ENCODE measurements at regions not wholly inside any gene's neighbourhood (a gene's known extent, or its start where the extent isn't known, plus 50 kb on each side); places are given as distances from the start of the nearest gene placed in this dataset.
"Not testable (repeated sequence)": the region's sequence is repeated elsewhere in the genome, so short reads cannot be mapped to it uniquely, and the experiment has no call there.

GRCh38 chr5:19141937-19142524 lies 846.0 kb downstream of the CDH18 start:
- DNase-seq (ENCODE audit: low read depth in 2 of 2, low spot score in 1 of 2): not testable (repeated sequence)

GRCh38 chr5:19142713-19143414 lies 845.1 kb downstream of the CDH18 start:
- DNase-seq (ENCODE audit: low read depth in 2 of 2, low spot score in 1 of 2): not testable (repeated sequence)

DNA sequence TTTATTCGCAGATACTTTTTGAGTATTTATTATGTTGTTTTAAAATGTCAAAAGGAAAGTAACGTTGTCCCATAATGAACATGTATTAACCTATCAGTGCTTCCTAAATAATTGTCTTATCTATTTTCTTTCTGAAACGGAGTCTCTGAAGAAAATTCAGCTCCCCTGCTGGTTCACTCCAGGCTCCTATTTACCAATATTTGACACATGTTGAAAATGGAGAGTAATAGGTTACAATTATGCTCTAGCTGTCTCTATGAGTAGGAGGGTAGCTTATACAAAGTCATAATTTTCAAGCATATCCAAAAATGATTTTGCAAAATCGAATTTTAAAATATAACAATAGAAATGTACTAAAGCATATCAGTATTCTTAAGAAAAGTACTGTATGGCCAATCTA lies 844.1 kb downstream of the CDH18 start:
- DNase-seq (ENCODE audit: low read depth in 2 of 2, low spot score in 1 of 2): no peak

- DNase-seq (ENCODE audit: low read depth in 2 of 2, low spot score in 1 of 2): no peak
Measured at GRCh38 chr5:19169426-19169825, 818.6 kb downstream of the CDH18 start.

- no peak for DNase-seq (ENCODE audit: low read depth in 2 of 2, low spot score in 1 of 2)
Measured at GRCh38 chr5:19172926-19173470, 815.0 kb downstream of the CDH18 start.

- no peak for DNase-seq (ENCODE audit: low read depth in 2 of 2, low spot score in 1 of 2)
Measured at GRCh38 chr5:19175776-19176570, 812.0 kb downstream of the CDH18 start.

GRCh38 chr5:19179571-19179970 lies 808.4 kb downstream of the CDH18 start:
- DNase-seq (ENCODE audit: low read depth in 2 of 2, low spot score in 1 of 2): no peak

DNA sequence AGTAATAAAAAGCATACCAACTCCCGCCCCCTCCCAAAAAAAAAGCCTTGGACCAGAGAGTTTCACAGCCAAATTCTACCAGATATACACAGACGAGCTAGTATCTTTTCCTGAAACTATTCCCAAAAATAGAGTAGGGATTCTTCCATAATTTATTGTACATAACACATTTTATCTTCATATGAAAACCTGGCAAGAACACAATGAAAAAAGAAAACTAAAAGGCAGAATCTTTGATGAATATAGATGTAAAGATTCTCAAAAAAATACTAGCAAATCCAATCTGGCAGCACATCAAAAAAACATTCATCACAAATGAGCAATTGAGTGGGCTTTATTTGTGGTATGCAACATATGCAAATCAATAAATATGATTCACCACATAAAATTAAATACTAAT lies 798.8 kb downstream of the CDH18 start:
- no peak for DNase-seq (ENCODE audit: low read depth in 2 of 2, low spot score in 1 of 2)

DNA sequence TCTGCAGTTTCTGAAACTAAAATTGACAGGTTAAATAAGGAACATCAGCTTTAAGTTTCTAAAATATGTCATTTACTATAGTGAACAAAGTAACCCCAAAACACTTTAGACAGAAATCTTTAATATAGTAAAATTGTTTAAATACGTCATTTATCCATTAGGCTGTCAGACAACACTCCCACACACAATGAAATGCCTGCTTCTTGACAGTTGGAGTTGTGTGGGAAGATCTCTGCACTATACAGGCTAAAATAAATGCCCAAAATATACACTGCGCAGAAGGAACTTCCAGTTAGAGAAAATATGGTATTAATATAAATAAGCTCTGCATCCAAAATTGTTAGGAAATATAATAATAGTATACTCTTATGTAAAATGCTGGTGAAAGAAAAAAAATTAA lies 794.4 kb downstream of the CDH18 start:
- DNase-seq (ENCODE audit: low read depth in 2 of 2, low spot score in 1 of 2): no peak

DNA sequence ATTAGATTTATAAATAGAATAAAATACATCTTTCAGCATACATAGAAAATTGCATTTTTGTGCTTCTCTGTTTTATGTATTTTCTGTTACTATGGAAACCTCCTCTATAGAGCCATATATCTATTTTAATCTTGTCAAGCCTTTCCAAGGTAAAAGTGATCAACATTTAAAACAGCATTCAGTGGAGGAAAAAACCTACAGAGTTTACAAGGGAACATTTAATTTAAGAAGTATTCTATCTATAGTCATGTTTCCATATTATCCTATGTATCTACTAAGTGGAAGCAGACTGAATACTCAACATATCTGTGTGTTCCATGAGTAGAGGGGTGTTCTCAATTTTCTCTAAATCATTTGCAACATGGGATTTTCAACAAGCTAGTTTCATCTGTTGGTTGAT lies 791.4 kb downstream of the CDH18 start:
- DNase-seq (ENCODE audit: low read depth in 2 of 2, low spot score in 1 of 2): no peak

DNA sequence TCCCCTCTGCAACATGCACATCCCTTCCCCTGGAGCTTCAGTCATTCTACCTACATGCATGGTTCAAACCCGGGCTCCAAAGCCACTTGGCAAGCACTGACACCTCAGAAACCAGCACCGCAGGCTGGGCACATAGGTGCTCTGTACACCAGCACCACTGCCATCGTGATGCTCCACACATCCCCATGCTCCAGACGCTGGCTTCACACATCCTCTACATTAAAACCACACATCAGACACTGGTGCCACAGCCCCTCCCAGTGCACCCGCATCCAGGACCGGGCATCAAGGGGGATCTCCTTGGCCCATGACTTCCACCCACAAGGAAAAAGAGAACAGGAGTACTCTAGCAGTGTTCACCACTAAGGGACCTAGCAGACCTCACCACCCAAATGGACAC lies 787.7 kb downstream of the CDH18 start:
- DNase-seq (ENCODE audit: low read depth in 2 of 2, low spot score in 1 of 2): no peak

GRCh38 chr5:19208397-19208796 lies 779.6 kb downstream of the CDH18 start:
- no peak for DNase-seq (ENCODE audit: low read depth in 2 of 2, low spot score in 1 of 2)

GRCh38 chr5:19210886-19211285 lies 777.1 kb downstream of the CDH18 start:
- DNase-seq (ENCODE audit: low read depth in 2 of 2, low spot score in 1 of 2): no peak

DNA sequence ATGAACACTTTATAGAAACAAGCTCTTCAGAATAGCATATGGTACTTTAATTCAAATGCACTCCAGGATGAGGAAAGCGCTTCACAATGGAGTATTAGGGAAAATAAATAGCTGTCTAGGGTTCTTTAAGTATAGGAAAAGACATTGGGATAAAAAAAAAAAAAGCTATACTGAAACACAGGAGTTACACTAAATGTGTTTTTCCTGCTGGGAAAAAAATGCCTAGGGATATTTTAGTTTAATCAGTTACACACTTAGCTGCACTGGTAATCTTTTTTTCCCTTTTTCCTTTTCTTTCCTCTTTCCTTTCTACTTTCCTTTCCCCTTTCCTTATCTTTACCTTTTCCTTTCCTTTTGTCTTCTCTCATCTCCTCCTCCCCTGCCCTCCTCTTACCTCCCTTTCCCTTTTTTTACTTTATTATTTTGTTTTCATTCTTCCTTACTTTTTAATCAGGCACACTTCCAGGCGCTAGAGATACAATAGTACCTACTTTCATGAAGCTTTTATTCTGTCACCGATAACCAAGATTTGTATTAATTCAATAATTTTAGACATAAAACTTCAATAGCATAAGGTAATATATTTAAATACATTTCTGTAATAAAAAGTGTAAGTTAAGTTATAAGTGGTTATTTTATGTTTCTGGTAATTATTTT lies 758.7 kb downstream of the CDH18 start:
- no peak for DNase-seq (ENCODE audit: low read depth in 2 of 2, low spot score in 1 of 2)

GRCh38 chr5:19233573-19233972 lies 754.4 kb downstream of the CDH18 start:
- no peak for DNase-seq (ENCODE audit: low read depth in 2 of 2, low spot score in 1 of 2)

DNA sequence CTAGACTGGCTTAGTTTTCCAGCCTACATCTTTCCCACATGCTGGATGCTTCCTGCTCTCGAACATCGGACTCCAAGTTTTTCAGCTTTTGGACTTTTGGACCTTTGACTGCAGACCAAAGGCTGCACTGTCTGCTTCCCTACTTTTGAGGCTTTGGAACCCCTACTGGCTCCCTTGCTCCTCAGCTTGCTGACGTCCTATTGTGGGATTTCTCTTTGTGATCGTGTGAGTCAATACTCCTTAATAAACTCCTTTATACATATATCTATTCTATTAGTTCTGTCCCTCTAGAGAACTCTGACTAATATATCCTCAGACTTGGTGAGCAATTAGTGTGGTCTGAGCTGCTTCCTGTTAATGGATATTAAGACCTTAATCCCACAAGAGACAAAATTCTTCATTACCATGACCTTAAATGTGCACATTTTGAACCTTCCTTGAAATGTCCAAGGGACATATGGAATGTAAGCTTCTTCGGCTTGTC lies 752.9 kb downstream of the CDH18 start:
- no peak for DNase-seq (ENCODE audit: low read depth in 2 of 2, low spot score in 1 of 2)

- no peak for DNase-seq (ENCODE audit: low read depth in 2 of 2, low spot score in 1 of 2)
Measured at GRCh38 chr5:19240170-19240569, 747.8 kb downstream of the CDH18 start.

DNA sequence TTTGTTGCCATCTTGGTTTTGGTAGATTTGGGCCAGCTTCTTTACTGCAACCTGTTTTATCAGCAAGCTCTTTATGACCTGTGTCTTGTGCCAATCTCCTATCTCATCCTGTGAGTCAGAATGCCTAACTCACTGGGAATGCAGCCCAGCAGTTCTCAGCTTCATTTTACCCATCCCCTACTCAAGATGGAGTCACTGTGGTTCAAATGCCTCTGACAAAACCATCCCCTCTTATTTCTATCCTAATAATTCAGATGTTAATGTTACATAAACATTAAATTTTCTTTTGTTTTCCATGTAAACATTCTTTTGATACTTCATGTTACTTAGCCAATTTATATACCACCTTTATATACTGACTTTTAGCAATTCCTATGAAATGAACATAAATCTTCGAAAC lies 746.3 kb downstream of the CDH18 start:
- no peak for DNase-seq (ENCODE audit: low read depth in 2 of 2, low spot score in 1 of 2)

- DNase-seq (ENCODE audit: low read depth in 2 of 2, low spot score in 1 of 2): not testable (repeated sequence)
Measured at GRCh38 chr5:19246191-19246590, 741.8 kb downstream of the CDH18 start.

DNA sequence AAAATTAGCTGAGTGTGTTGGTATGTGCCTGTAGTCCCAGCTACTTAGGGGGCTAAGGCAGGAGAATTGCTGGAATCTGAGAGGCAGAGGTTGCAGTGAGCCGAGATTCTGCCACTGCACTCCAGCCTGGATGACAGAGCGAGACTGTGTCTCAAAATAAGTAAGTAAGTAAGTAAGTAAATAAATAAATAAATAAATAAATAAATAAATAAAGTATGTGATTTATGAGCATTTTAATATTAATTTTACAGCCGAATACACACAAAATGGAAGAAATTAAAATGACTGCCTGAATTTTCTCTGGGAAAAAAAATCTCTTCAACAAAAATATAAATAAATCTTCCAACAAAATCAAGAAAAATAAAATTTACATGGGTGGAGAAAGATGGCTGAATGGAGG lies 740.7 kb downstream of the CDH18 start:
- DNase-seq (ENCODE audit: low read depth in 2 of 2, low spot score in 1 of 2): no peak

DNA sequence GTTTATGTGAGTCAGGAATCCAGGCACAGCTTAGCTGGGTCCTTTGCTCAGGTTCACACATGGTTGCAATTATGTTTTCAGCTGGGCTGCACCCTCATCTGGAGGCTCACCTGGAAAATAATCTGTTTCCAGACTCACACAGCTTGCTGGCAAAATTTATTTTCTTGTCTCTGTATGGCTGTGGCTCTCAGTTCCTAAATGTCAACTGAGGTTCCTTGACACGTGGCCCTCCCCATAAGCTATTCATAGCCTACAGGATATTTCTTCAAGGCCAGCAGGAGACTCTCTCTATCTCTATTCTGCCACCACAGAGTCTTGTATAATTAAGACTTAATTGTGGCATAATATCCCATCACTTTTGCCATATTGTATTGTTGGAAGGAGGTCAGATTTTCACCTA lies 732.0 kb downstream of the CDH18 start:
- DNase-seq (ENCODE audit: low read depth in 2 of 2, low spot score in 1 of 2): no peak
